IPS DF 19.7 (cell line): ENCODE measurements at regions not wholly inside any gene's neighbourhood (a gene's known extent, or its start where the extent isn't known, plus 50 kb on each side); places are given as distances from the start of the nearest gene placed in this dataset.
"Not testable (repeated sequence)": the region's sequence is repeated elsewhere in the genome, so short reads cannot be mapped to it uniquely, and the experiment has no call there.

ENCODE experiments used
- DNase-seq: peaks from one replicate; pipeline ENCODE4 v3.0.0-alpha.2; 2013; ENCODE audit warnings: low read depth, low spot score

GRCh38 chr11:114929351-114930000 lies 251.1 kb downstream of the NXPE2 start:
- no peak for DNase-seq

GRCh38 chr11:114938799-114939198 lies 260.5 kb downstream of the NXPE2 start:
- no peak for DNase-seq

- DNase-seq, result no peak
These were observed 263.9 kb downstream of the NXPE2 start for GRCh38 chr11:114942207-114942606.

- DNase-seq, result no peak
These were observed 271.5 kb downstream of the NXPE2 start for GRCh38 chr11:114949614-114950351.

- DNase-seq, result peak; percentile 23
These were observed 274.7 kb downstream of the NXPE2 start for GRCh38 chr11:114953039-114953438.

- DNase-seq, result no peak
These were observed 277.6 kb downstream of the NXPE2 start for GRCh38 chr11:114955923-114956322.

- DNase-seq, result no peak
These were observed 278.2 kb downstream of the NXPE2 start for GRCh38 chr11:114956566-114956965.

- no peak for DNase-seq
These were observed 281.7 kb downstream of the NXPE2 start for GRCh38 chr11:114959953-114960505.

- DNase-seq, result not testable (repeated sequence)
These were observed 282.5 kb downstream of the NXPE2 start for GRCh38 chr11:114960819-114961218.

- no peak for DNase-seq
These were observed 286.4 kb downstream of the NXPE2 start for GRCh38 chr11:114964676-114965214.

GRCh38 chr11:114970927-114971645 lies 292.8 kb downstream of the NXPE2 start:
- no peak for DNase-seq

- peak; percentile 61 for DNase-seq
These were observed 293.8 kb downstream of the NXPE2 start for GRCh38 chr11:114972105-114972504.

GRCh38 chr11:114977651-114978050 lies 299.3 kb downstream of the NXPE2 start:
- no peak for DNase-seq

- DNase-seq, result no peak
These were observed 303.8 kb downstream of the NXPE2 start for GRCh38 chr11:114982141-114982540.

GRCh38 chr11:114984611-114985163 lies 306.4 kb downstream of the NXPE2 start:
- no peak for DNase-seq

- no peak for DNase-seq
These were observed 308.0 kb downstream of the NXPE2 start for GRCh38 chr11:114986365-114986764.

GRCh38 chr11:114987186-114987760 lies 308.9 kb downstream of the NXPE2 start:
- no peak for DNase-seq

GRCh38 chr11:114988644-114989043 lies 310.3 kb downstream of the NXPE2 start:
- no peak for DNase-seq

- DNase-seq, result no peak
These were observed 311.2 kb downstream of the NXPE2 start for GRCh38 chr11:114989536-114989935.

- DNase-seq, result no peak
These were observed 327.3 kb downstream of the NXPE2 start for GRCh38 chr11:115005663-115006062.

- DNase-seq, result no peak
These were observed 329.5 kb downstream of the NXPE2 start for GRCh38 chr11:115007851-115008250.
